Adrenal gland (tissue), 9 donors: ENCODE measurements at regions not wholly inside any gene's neighbourhood (a gene's known extent, or its start where the extent isn't known, plus 50 kb on each side); places are given as distances from the start of the nearest gene placed in this dataset.

Experiments used
- DNase-seq, 7 donors: peaks; one replicate each; pipeline ENCODE4 v3.0.0-alpha.2; 2019 to 2020
- H3K27ac ChIP-seq, 5 donors: fragments of 200-600 bp; sonication (generic) in 4 of 5; 1 replicate in 3 of 5; 2 replicates in 2 of 5; pipeline versions ENCODE4 v1.5.1 to v1.8.0; 2016 to 2020; ENCODE audit warnings: mild to moderate bottlenecking in 1 of 5
- H3K27me3 ChIP-seq: fragments of 200-600 bp; 2 replicates; pipeline ENCODE4 v1.8.0; 2021
- H3K36me3 ChIP-seq, 2 donors: fragments of 200-600 bp; replicated peaks in 1 of 2; 1 replicate in 1 of 2; 2 replicates in 1 of 2; pipeline versions ENCODE4 v1.5.1 to v1.8.0; 2018 to 2022
- H3K4me1 ChIP-seq, 2 donors: fragments of 200-600 bp; replicated peaks in 1 of 2; 1 replicate in 1 of 2; 2 replicates in 1 of 2; pipeline versions ENCODE4 v1.5.1 to v1.8.0; 2018 to 2021
- H3K4me3 ChIP-seq, 4 donors: fragments of 200-600 bp; sonication (generic) in 3 of 4; one replicate each; pipeline ENCODE4 v1.5.1; 2016 to 2018
- H3K9me3 ChIP-seq, 3 donors: fragments of 200-600 bp; sonication (generic) in 1 of 3; replicated peaks in 1 of 3; 1 replicate in 2 of 3; 2 replicates in 1 of 3; pipeline versions ENCODE4 v1.5.1 to v1.8.0; 2016 to 2021
- CTCF ChIP-seq, 6 experiments: fragments of 450-650 bp in 4 of 6; fragments of 200-600 bp in 2 of 6; sonication (generic) in 1 of 6; IDR thresholded peaks; 1 replicate in 5 of 6; 2 replicates in 1 of 6; pipeline versions ENCODE4 v1.5.1 to v1.8.0; 2016 to 2021; ENCODE audit warnings: antibody characterized with exemption in 6 of 6, mild to moderate bottlenecking in 2 of 6, moderate library complexity in 1 of 6
- POLR2A ChIP-seq, 2 donors: fragments of 450-650 bp; IDR thresholded peaks; one replicate each; pipeline ENCODE4 v1.6.1; 2017; ENCODE audit warnings: antibody characterized with exemption in 2 of 2, mild to moderate bottlenecking in 2 of 2, moderate library complexity in 1 of 2
- WGBS, 4 donors: extraction: QIAGEN DNeasy Blood & Tissue Kit in 2 of 4; methylation state at CpG; one replicate each; pipeline versions ENCODE4 v1.1.5 to v1.1.7; 2013 to 2017; 5-methylcytosine and 5-hydroxymethylcytosine counted together
- intact Hi-C, 2 donors: fragments of 100-400 bp; cut with DNase I; formaldehyde crosslinking; loops; one replicate each; pipeline versions ENCODE4 v1.14.1 to v1.15.0; 2022 to 2023
- donor health status: healthy with polysubstance abuse.
- donor health status: Bipolar disorder and iron deficiency.
- donor health status: DM: yes; HTN: yes; CAD: no.
- donor health status: DM: no; HTN: no; CAD: no.
- donor health status: DM: no; HTN: no; CAD: no.

- no peak for DNase-seq
- no peaks in the 10 kb centered on the region for H3K9me3 ChIP-seq
- no peak overlapping the region for H3K27ac ChIP-seq
- no peaks in the 10 kb centered on the region for H3K4me1 ChIP-seq
- no peak overlapping the region for H3K4me3 ChIP-seq
- no peaks in the 10 kb centered on the region for H3K27me3 ChIP-seq
- intact Hi-C loops = no loop called here
- TF ChIP-seq POLR2A (IDR thresholded peaks at IDR 0.05) (no peak), CTCF (IDR thresholded peaks at IDR 0.05) (no peak)
- 69 to 79% (median 75%) methylated on average over 19 of the region's 19 CpGs for WGBS, 4 donors
- no peaks in the 10 kb centered on the region for H3K36me3 ChIP-seq
These were observed 617.4 kb upstream of the CDH4 start for GRCh38 chr20:60634491-60635172.

- H3K27ac ChIP-seq = no peak overlapping the region
- no peaks in the 10 kb centered on the region for H3K9me3 ChIP-seq
- no peaks in the 10 kb centered on the region for H3K36me3 ChIP-seq
- H3K4me1 ChIP-seq = no peaks in the 10 kb centered on the region
- H3K4me3 ChIP-seq = no peak overlapping the region
- no peaks in the 10 kb centered on the region for H3K27me3 ChIP-seq
- no peak for DNase-seq
- WGBS, 4 donors = 81 to 89% (median 85%) methylated on average over 5 of the region's 5 CpGs
- TF ChIP-seq POLR2A (IDR thresholded peaks at IDR 0.05) (no peak), CTCF (IDR thresholded peaks at IDR 0.05) (no peak)
- intact Hi-C loops = no loop called here
These were observed 615.6 kb upstream of the CDH4 start for GRCh38 chr20:60636417-60636816.

- Histone ChIP-seq H3K4me3 (no peak overlapping the region), H3K4me1 (no peaks in the 10 kb centered on the region), H3K36me3 (no peaks in the 10 kb centered on the region), H3K27me3 (no peaks in the 10 kb centered on the region), H3K27ac (no peak overlapping the region), H3K9me3 (no peaks in the 10 kb centered on the region)
- no peak for DNase-seq
- intact Hi-C loops = no loop called here
- TF ChIP-seq POLR2A (IDR thresholded peaks at IDR 0.05) (no peak), CTCF (IDR thresholded peaks at IDR 0.05) (no peak)
- 70 to 88% (median 77%) methylated on average over 3 to 6 of the region's 6 CpGs for WGBS, 4 donors
These were observed 614.3 kb upstream of the CDH4 start for GRCh38 chr20:60637801-60638200.

- H3K36me3 ChIP-seq = no peaks in the 10 kb centered on the region
- WGBS, 4 donors = 56 to 65% (median 63%) methylated on average over 4 of the region's 4 CpGs
- no peak overlapping the region for H3K27ac ChIP-seq
- no peak overlapping the region for H3K4me3 ChIP-seq
- no peaks in the 10 kb centered on the region for H3K4me1 ChIP-seq
- intact Hi-C loops = no loop called here
- TF ChIP-seq CTCF (IDR thresholded peaks at IDR 0.05) = no peak
- no peak for TF ChIP-seq POLR2A (IDR thresholded peaks at IDR 0.05)
- H3K27me3 ChIP-seq = no peaks in the 10 kb centered on the region
- DNase-seq = no peak
- no peaks in the 10 kb centered on the region for H3K9me3 ChIP-seq
These were observed 613.5 kb upstream of the CDH4 start for GRCh38 chr20:60638430-60639098.
